ENCODE measurements at regions not wholly inside any gene's neighbourhood (a gene's known extent, or its start where the extent isn't known, plus 50 kb on each side); places are given as distances from the start of the nearest gene placed in this dataset.

- no peak overlapping the region for H3K27ac Mint-ChIP-seq
- H3K36me3 Mint-ChIP-seq: peaks cover 0 to 3% (median 3%) of the 10 kb centered on the region in 3 donors
- H3K27me3 Mint-ChIP-seq: no peaks in the 10 kb centered on the region
- ATAC-seq (no peak), DNase-seq (no peak)
- POLR2A ChIA-PET: no interaction called here
- H3K4me1 Mint-ChIP-seq: no peaks in the 10 kb centered on the region
- peaks cover 0 to 9% (median 2%) of the 10 kb centered on the region in 9 donors for H3K9me3 Mint-ChIP-seq
- H3K4me3 Mint-ChIP-seq: no peak overlapping the region
Measured at GRCh38 chr2:57443086-57443485, 603.5 kb upstream of the VRK2 start.

DNA sequence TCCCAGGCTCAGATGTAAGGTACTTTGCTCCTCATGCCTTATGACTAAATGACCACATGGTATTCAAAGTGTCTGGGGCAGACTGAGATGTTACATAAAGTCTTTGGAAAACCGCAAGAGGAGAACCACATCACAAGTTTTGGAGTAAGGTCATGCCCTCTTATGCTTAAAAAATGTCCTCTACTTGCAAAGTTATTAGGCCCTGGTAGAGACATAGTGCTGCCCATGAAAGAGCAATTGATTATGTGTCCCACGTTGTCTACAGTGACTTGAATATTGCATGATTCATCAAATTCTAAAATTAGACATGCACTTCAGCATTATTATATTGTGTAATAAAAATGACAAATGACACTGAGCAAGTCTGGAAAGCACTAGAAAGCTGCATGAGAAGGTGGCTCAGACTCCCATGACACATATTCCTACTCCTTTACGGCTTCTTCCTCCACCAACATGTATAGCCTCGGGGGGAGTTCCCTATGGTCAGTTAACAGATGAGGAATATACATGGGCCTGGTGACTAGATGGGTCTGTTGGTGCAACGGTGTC lies 602.6 kb upstream of the VRK2 start:
- H3K4me3 Mint-ChIP-seq: no peak overlapping the region
- ATAC-seq: no peak
- peaks cover 0 to 3% (median 3%) of the 10 kb centered on the region in 3 donors for H3K36me3 Mint-ChIP-seq
- no peaks in the 10 kb centered on the region for H3K4me1 Mint-ChIP-seq
- DNase-seq: no peak
- H3K9me3 Mint-ChIP-seq: peaks cover 0 to 9% (median 2%) of the 10 kb centered on the region in 9 donors
- no peaks in the 10 kb centered on the region for H3K27me3 Mint-ChIP-seq
- no peak overlapping the region for H3K27ac Mint-ChIP-seq
- POLR2A ChIA-PET: no interaction called here

GRCh38 chr2:57444752-57445430 lies 601.7 kb upstream of the VRK2 start:
- H3K27me3 Mint-ChIP-seq: no peaks in the 10 kb centered on the region

GRCh38 chr2:57448816-57449215 lies 597.8 kb upstream of the VRK2 start:
- no peak for ATAC-seq
- Mint-ChIP-seq H3K36me3 (peaks cover 0 to 3% (median 0%) of the 10 kb centered on the region in 3 donors), H3K27me3 (no peaks in the 10 kb centered on the region), H3K4me3 (no peak overlapping the region), H3K9me3 (peaks cover 0 to 9% (median 4%) of the 10 kb centered on the region in 9 donors), H3K27ac (no peak overlapping the region), H3K4me1 (no peaks in the 10 kb centered on the region)
- POLR2A ChIA-PET: no interaction called here
- no peak for DNase-seq

More at GRCh38 chr2:57444752-57445430, 601.7 kb upstream of the VRK2 start:
- peaks cover 0 to 9% (median 2%) of the 10 kb centered on the region in 9 donors for H3K9me3 Mint-ChIP-seq
- H3K36me3 Mint-ChIP-seq: peaks cover 0 to 3% (median 3%) of the 10 kb centered on the region in 3 donors
- no peak overlapping the region for H3K27ac Mint-ChIP-seq
- no peaks in the 10 kb centered on the region for H3K4me1 Mint-ChIP-seq
- no peak overlapping the region for H3K4me3 Mint-ChIP-seq
- no peak for DNase-seq
- no peak for ATAC-seq
- POLR2A ChIA-PET: no interaction called here

DNA sequence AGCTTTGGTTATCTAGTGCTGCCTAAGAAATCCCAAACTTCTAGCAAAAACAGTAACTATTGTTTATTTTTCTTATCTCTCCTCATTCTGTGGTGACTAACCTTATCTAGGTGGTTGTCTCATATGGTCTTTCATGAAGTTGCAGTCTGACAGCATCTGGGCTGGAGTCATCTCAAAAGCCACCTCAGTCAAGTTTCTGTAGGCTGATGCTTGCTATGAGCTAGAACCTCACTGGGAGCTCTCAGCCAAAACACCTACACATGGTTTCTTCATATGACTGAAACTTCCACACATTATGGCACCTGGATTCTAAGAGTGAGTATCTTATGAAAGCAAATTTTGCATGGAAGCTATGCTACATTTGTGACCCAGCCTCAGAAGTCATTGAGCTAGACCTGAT lies 596.4 kb upstream of the VRK2 start:
- no peak overlapping the region for H3K4me3 Mint-ChIP-seq
- POLR2A ChIA-PET: no interaction called here
- H3K4me1 Mint-ChIP-seq: no peaks in the 10 kb centered on the region
- DNase-seq (no peak), ATAC-seq (no peak)
- peaks cover 0 to 5% (median 4%) of the 10 kb centered on the region in 9 donors for H3K9me3 Mint-ChIP-seq
- no peak overlapping the region for H3K27ac Mint-ChIP-seq
- H3K36me3 Mint-ChIP-seq: peaks cover 0 to under 1% (median 0%) of the 10 kb centered on the region in 3 donors
- no peaks in the 10 kb centered on the region for H3K27me3 Mint-ChIP-seq

GRCh38 chr2:57452634-57453033 lies 594.0 kb upstream of the VRK2 start:
- Mint-ChIP-seq H3K36me3 (no peaks in the 10 kb centered on the region), H3K27ac (no peak overlapping the region), H3K4me3 (no peak overlapping the region), H3K4me1 (no peaks in the 10 kb centered on the region), H3K9me3 (peaks cover 0 to 12% (median 4%) of the 10 kb centered on the region in 9 donors), H3K27me3 (no peaks in the 10 kb centered on the region)
- ATAC-seq (no peak), DNase-seq (no peak)
- POLR2A ChIA-PET: no interaction called here

GRCh38 chr2:57453945-57454344 lies 592.7 kb upstream of the VRK2 start:
- peaks cover 0 to 13% (median 6%) of the 10 kb centered on the region in 9 donors for H3K9me3 Mint-ChIP-seq
- no peaks in the 10 kb centered on the region for H3K36me3 Mint-ChIP-seq
- no peaks in the 10 kb centered on the region for H3K4me1 Mint-ChIP-seq
- ATAC-seq (no peak), DNase-seq (no peak)
- no peak overlapping the region for H3K4me3 Mint-ChIP-seq
- no peak overlapping the region for H3K27ac Mint-ChIP-seq
- POLR2A ChIA-PET: no interaction called here
- no peaks in the 10 kb centered on the region for H3K27me3 Mint-ChIP-seq

GRCh38 chr2:57460396-57461276 lies 586.0 kb upstream of the VRK2 start:
- peaks cover 0 to 29% (median 10%) of the 10 kb centered on the region in 9 donors for H3K9me3 Mint-ChIP-seq

DNA sequence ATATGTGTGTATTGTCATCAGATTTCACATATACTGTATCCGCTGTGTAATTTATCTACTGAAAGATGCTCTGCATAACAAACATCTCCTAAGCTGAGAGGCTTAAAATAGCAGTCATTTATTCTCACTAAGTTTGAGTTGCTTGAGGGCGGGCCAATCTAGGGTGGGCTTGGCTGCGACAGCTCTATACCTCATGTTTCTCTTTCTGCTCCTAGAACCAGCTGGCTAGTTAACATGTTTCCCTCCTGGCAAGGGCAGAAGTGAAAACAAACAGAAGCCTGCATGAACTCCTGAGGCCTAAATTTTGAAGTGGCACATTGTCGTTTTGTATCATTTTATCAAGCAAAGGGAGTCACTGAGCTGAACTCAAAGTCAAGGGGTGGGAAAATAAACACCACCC lies 585.0 kb upstream of the VRK2 start:
- no peaks in the 10 kb centered on the region for H3K36me3 Mint-ChIP-seq
- DNase-seq (no peak), ATAC-seq (no peak)
- POLR2A ChIA-PET: no interaction called here
- no peak overlapping the region for H3K4me3 Mint-ChIP-seq
- H3K27ac Mint-ChIP-seq: no peak overlapping the region
- H3K4me1 Mint-ChIP-seq: no peaks in the 10 kb centered on the region
- H3K9me3 Mint-ChIP-seq: peaks cover 0 to 29% (median 10%) of the 10 kb centered on the region in 9 donors
- H3K27me3 Mint-ChIP-seq: peaks cover 0 to 2% (median 0%) of the 10 kb centered on the region in 5 donors

More at GRCh38 chr2:57460396-57461276, 586.0 kb upstream of the VRK2 start:
- H3K4me3 Mint-ChIP-seq: no peak overlapping the region
- H3K4me1 Mint-ChIP-seq: no peaks in the 10 kb centered on the region
- no peak for DNase-seq
- peaks cover 0 to 2% (median 0%) of the 10 kb centered on the region in 5 donors for H3K27me3 Mint-ChIP-seq
- ATAC-seq: no peak
- H3K27ac Mint-ChIP-seq: no peak overlapping the region
- POLR2A ChIA-PET: no interaction called here
- H3K36me3 Mint-ChIP-seq: no peaks in the 10 kb centered on the region

- peaks cover 0 to 14% (median 4%) of the 10 kb centered on the region in 9 donors for H3K9me3 Mint-ChIP-seq
- no peaks in the 10 kb centered on the region for H3K4me1 Mint-ChIP-seq
- H3K27ac Mint-ChIP-seq: no peak overlapping the region
- H3K27me3 Mint-ChIP-seq: peaks cover 0 to 4% (median 0%) of the 10 kb centered on the region in 5 donors
- POLR2A ChIA-PET: interaction anchor here (0.6 kb wide), 1 partner anchor 161 kb away, joined by 3 read pairs; no protein-coding TSS in a partner anchor
- ATAC-seq: no peak
- DNase-seq: no peak
- no peaks in the 10 kb centered on the region for H3K36me3 Mint-ChIP-seq
- no peak overlapping the region for H3K4me3 Mint-ChIP-seq
Measured at GRCh38 chr2:57465067-57465466, 581.5 kb upstream of the VRK2 start.

- H3K27me3 Mint-ChIP-seq: peaks cover 0 to 4% (median 0%) of the 10 kb centered on the region in 5 donors
- ATAC-seq (no peak), DNase-seq (no peak)
- peaks cover 0 to 14% (median 2%) of the 10 kb centered on the region in 9 donors for H3K9me3 Mint-ChIP-seq
- no peaks in the 10 kb centered on the region for H3K4me1 Mint-ChIP-seq
- H3K4me3 Mint-ChIP-seq: no peak overlapping the region
- POLR2A ChIA-PET: no interaction called here
- H3K27ac Mint-ChIP-seq: no peak overlapping the region
- H3K36me3 Mint-ChIP-seq: no peaks in the 10 kb centered on the region
Measured at GRCh38 chr2:57465967-57466366, 580.6 kb upstream of the VRK2 start.

GRCh38 chr2:57475391-57475790 lies 571.2 kb upstream of the VRK2 start:
- H3K36me3 Mint-ChIP-seq: no peaks in the 10 kb centered on the region
- POLR2A ChIA-PET: no interaction called here
- H3K4me3 Mint-ChIP-seq: no peak overlapping the region
- peaks cover 0 to 4% (median 0%) of the 10 kb centered on the region in 9 donors for H3K9me3 Mint-ChIP-seq
- H3K4me1 Mint-ChIP-seq: no peaks in the 10 kb centered on the region
- DNase-seq: no peak
- no peak for ATAC-seq
- H3K27ac Mint-ChIP-seq: no peak overlapping the region
- peaks cover 0 to 8% (median 0%) of the 10 kb centered on the region in 5 donors for H3K27me3 Mint-ChIP-seq

DNA sequence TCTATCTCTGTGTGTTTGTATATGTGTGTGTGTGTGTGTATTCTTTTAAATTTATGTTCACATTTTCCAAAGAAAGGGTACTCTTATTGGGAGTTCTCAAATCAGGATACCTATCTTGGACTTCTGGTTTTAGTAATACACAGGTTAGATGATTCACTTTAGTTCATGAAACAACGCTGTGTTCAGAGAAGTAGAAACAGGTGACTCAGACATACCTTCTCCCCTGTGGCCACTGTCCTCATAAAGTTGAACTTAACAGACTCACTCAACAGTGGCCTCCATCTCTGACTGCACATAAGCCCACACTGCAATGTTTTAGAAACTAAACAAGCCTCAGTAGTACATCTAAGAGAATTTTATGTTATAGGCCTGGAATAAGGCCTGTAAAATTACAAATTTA lies 566.6 kb upstream of the VRK2 start:
- DNase-seq: no peak
- POLR2A ChIA-PET: no interaction called here
- Mint-ChIP-seq H3K27me3 (peaks cover 0 to 8% (median 0%) of the 10 kb centered on the region in 5 donors), H3K27ac (no peak overlapping the region), H3K4me1 (no peaks in the 10 kb centered on the region), H3K4me3 (no peak overlapping the region), H3K36me3 (no peaks in the 10 kb centered on the region), H3K9me3 (peaks cover 0 to 4% (median 0%) of the 10 kb centered on the region in 9 donors)
- no peak for ATAC-seq
